K562 (cell line): ENCODE measurements at regions not wholly inside any gene's neighbourhood (a gene's known extent, or its start where the extent isn't known, plus 50 kb on each side); places are given as distances from the start of the nearest gene placed in this dataset.
A peak's percentile ranks its signal among the peaks of the same experiment; 100 is the strongest.

Source experiments
- ATAC-seq: fragments of 200-7000 bp; cut with Tn5 transposase; 3 replicates; pipeline ENCODE4 v1.9.1; 2020; ENCODE audit warnings: moderate library complexity
- BruUV-seq: library from RNA; stranded (reverse); fragments of 400-500 nt; replicated peaks from 2 replicates; lab custom pipeline; 2021; lab: Mats Ljungman, UMichigan
- CTCF ChIA-PET: fragments of 300-600 bp; formaldehyde crosslinking; extraction: SDS; loops from one replicate; lab custom pipeline; 2021; ENCODE audit warnings: low intra/inter-chr PET ratio; lab: Yijun Ruan, JAX
- POLR2A ChIA-PET: fragments of 300-600, 350-650 bp; sonication (Branson Sonifier 250); formaldehyde crosslinking; extraction: SDS; loops from one replicate; lab custom pipeline; 2021; ENCODE audit warnings: antibody characterized with exemption, inconsistent platforms; lab: Yijun Ruan, JAX
- DNase-seq, 4 experiments: peaks; one replicate each; pipeline versions ENCODE4 v3.0.0 to v3.0.0-alpha.2; 2011 to 2018; ENCODE audit warnings: low spot score in 3 of 4, mixed read lengths in 3 of 4; ENCODE audit errors: extremely low read depth in 1 of 4
- FAIRE-seq: peaks from 2 replicates; lab custom pipeline; 2011; peaks lifted over from hg19 to GRCh38; lab: Jason Lieb, UNC
- H2AFZ ChIP-seq: 2 replicates; pipeline ENCODE4 v1.6.0; 2011; ENCODE audit warnings: low read depth, low read length, control low read depth, inconsistent platforms
- H3K27ac ChIP-seq: fragments of 200-600 bp; 3 replicates; pipeline ENCODE4 v1.8.0; 2011; ENCODE audit warnings: low read depth, mild to moderate bottlenecking, control low read depth, inconsistent platforms, low read length, moderate library complexity, mixed read lengths; ENCODE audit errors: extremely low read depth
- H3K27me3 ChIP-seq, 2 experiments: fragments of 300-600 bp in 1 of 2; 2 replicates in 1 of 2; 3 replicates in 1 of 2; pipeline versions ENCODE4 v1.6.0 to v1.8.0; 2011; ENCODE audit warnings: inconsistent platforms in 2 of 2, low read length in 2 of 2, mild to moderate bottlenecking in 1 of 2, mixed read lengths in 1 of 2, moderate library complexity in 1 of 2; ENCODE audit not compliant: control insufficient read depth in 2 of 2, insufficient read depth in 2 of 2
- H3K36me3 ChIP-seq: fragments of 300-600 bp; 3 replicates; pipeline ENCODE4 v1.8.0; 2011; ENCODE audit warnings: mild to moderate bottlenecking, low read length, inconsistent platforms; ENCODE audit not compliant: control insufficient read depth, insufficient read depth
- H3K4me1 ChIP-seq, 2 experiments: fragments of 200-600 bp in 1 of 2; replicated peaks in 1 of 2; 2 replicates in 1 of 2; 3 replicates in 1 of 2; pipeline versions ENCODE4 v1.5.1 to v1.8.0; 2011; ENCODE audit warnings: inconsistent platforms in 2 of 2, low read length in 2 of 2, mild to moderate bottlenecking in 1 of 2, mixed read lengths in 1 of 2, moderate library complexity in 1 of 2; ENCODE audit not compliant: control insufficient read depth in 2 of 2, insufficient read depth in 2 of 2
- H3K4me2 ChIP-seq: 2 replicates; pipeline ENCODE4 v1.6.1; 2011; ENCODE audit warnings: low read length, control low read depth, inconsistent platforms, mixed read lengths; ENCODE audit not compliant: insufficient read depth
- H3K4me3 ChIP-seq: fragments of 200-600 bp; sonication (generic), shearing (Covaris generic); 2 replicates; pipeline ENCODE4 v1.5.1; 2016; ENCODE audit warnings: control low read depth, inconsistent platforms
- H3K79me2 ChIP-seq: fragments of 200-600 bp; 3 replicates; pipeline ENCODE4 v1.8.0; 2011; ENCODE audit warnings: low read length, inconsistent platforms; ENCODE audit not compliant: control insufficient read depth, insufficient read depth
- H3K9ac ChIP-seq, 2 experiments: 2 replicates each; pipeline versions ENCODE4 v1.6.0 to v1.6.1; 2011; ENCODE audit warnings: low read depth in 2 of 2, low read length in 2 of 2, control low read depth in 1 of 2, inconsistent platforms in 1 of 2, mild to moderate bottlenecking in 1 of 2, mixed read lengths in 1 of 2; ENCODE audit not compliant: insufficient read depth in 1 of 2
- H3K9me1 ChIP-seq: one replicate; pipeline ENCODE4 v1.6.0; 2011; ENCODE audit warnings: inconsistent platforms, mild to moderate bottlenecking, low read length, moderate library complexity; ENCODE audit not compliant: control insufficient read depth, insufficient read depth
- H3K9me3 ChIP-seq: replicated peaks from 2 replicates; pipeline ENCODE4 v1.5.1; 2011; ENCODE audit warnings: low read depth, low read length, inconsistent platforms; ENCODE audit not compliant: control insufficient read depth, insufficient read depth
- H4K20me1 ChIP-seq: replicated peaks from 2 replicates; pipeline ENCODE4 v1.6.1; 2011; ENCODE audit warnings: low read length, inconsistent platforms, mixed read lengths; ENCODE audit not compliant: control insufficient read depth, insufficient read depth
- KAT2B ChIP-seq: IDR thresholded peaks from one replicate; pipeline ENCODE4 v1.6.1; 2012; ENCODE audit warnings: low read depth, mild to moderate bottlenecking, control low read depth, inconsistent platforms, low read length, moderate library complexity
- WGBS: fragments of 100-300 bp; shearing (Covaris generic); methylation state at CpG from one replicate; pipeline ENCODE4 v1.1.6; 2016; ENCODE audit warnings: low coverage, mixed read lengths; ENCODE audit not compliant: insufficient coverage; ENCODE audit errors: missing lambda C conversion rate; 5-methylcytosine and 5-hydroxymethylcytosine counted together
- in situ Hi-C: fragments of 300-500 bp; cut with MboI; formaldehyde crosslinking; loops from 4 replicates; pipeline ENCODE4 v1.15.0; 2018; ENCODE audit warnings: inconsistent platforms, mixed read lengths
- intact Hi-C: fragments of 100-400 bp; cut with micrococcal nuclease; formaldehyde crosslinking; loops from 2 replicates; pipeline ENCODE4 v1.14.2; 2022
- TF ChIP-seq, protein P1 (sequence below): fragments of 450-650 bp; IDR thresholded peaks from 2 replicates; pipeline ENCODE4 v1.6.1; 2018; ENCODE audit not compliant: partially characterized antibody

GRCh38 chr7:25037325-25037724, 57.3 kb upstream of the OSBPL3 start:
- Histone ChIP-seq H2AFZ (no peak overlapping the region), H3K9me1 (no peaks in the 10 kb centered on the region), H3K79me2 (no peaks in the 10 kb centered on the region), H3K9ac (no peak overlapping the region), H3K36me3 (no peaks in the 10 kb centered on the region), H3K27me3 (peaks cover 0 to 6% of the 10 kb centered on the region in 2 experiments; a peak in 2 of 5 replicates), H4K20me1 (no peaks in the 10 kb centered on the region), H3K4me1 (no peaks in the 10 kb centered on the region), H3K9me3 (no peaks in the 10 kb centered on the region), H3K4me3 (no peak overlapping the region), H3K4me2 (no peak overlapping the region), H3K27ac (no peak overlapping the region)
- 10% methylated on average over 1 of the region's 1 CpG for WGBS
- FAIRE-seq (no peak), DNase-seq (no peak), ATAC-seq (no peak)
- in situ Hi-C loops: no loop called here
- TF ChIP-seq KAT2B: no peak
- TF ChIP-seq, protein P1, sequence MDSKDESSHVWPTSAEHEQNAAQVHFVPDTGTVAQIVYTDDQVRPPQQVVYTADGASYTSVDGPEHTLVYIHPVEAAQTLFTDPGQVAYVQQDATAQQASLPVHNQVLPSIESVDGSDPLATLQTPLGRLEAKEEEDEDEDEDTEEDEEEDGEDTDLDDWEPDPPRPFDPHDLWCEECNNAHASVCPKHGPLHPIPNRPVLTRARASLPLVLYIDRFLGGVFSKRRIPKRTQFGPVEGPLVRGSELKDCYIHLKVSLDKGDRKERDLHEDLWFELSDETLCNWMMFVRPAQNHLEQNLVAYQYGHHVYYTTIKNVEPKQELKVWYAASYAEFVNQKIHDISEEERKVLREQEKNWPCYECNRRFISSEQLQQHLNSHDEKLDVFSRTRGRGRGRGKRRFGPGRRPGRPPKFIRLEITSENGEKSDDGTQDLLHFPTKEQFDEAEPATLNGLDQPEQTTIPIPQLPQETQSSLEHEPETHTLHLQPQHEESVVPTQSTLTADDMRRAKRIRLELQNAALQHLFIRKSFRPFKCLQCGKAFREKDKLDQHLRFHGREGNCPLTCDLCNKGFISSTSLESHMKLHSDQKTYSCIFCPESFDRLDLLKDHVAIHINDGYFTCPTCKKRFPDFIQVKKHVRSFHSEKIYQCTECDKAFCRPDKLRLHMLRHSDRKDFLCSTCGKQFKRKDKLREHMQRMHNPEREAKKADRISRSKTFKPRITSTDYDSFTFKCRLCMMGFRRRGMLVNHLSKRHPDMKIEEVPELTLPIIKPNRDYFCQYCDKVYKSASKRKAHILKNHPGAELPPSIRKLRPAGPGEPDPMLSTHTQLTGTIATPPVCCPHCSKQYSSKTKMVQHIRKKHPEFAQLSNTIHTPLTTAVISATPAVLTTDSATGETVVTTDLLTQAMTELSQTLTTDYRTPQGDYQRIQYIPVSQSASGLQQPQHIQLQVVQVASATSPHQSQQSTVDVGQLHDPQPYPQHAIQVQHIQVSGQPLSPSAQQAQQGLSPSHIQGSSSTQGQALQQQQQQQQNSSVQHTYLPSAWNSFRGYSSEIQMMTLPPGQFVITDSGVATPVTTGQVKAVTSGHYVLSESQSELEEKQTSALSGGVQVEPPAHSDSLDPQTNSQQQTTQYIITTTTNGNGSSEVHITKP: peak; percentile 45
- ChIA-PET CTCF (no interaction called here), POLR2A (interaction anchor here (0.6 to 1.0 kb wide), 2 partner anchors 10 to 1310 kb away, joined by 3 to 5 read pairs; no protein-coding TSS in a partner anchor)
- intact Hi-C loops: no loop called here
- BruUV-seq: no TSS peak
